CD4-positive, alpha-beta T cell treated with Interleukin-17A for 4 hours (primary cell): ENCODE measurements at regions not wholly inside any gene's neighbourhood (a gene's known extent, or its start where the extent isn't known, plus 50 kb on each side); places are given as distances from the start of the nearest gene placed in this dataset.
"Not testable (repeated sequence)": the region's sequence is repeated elsewhere in the genome, so short reads cannot be mapped to it uniquely, and the experiment has no call there.

Experiments
- DNase-seq: peaks from one replicate; pipeline ENCODE4 v3.0.0-alpha.2; 2020; ENCODE audit warnings: mixed read lengths

GRCh38 chr4:118505491-118505890 lies 152.7 kb upstream of the PRSS12 start:
- DNase-seq = not testable (repeated sequence)

DNA sequence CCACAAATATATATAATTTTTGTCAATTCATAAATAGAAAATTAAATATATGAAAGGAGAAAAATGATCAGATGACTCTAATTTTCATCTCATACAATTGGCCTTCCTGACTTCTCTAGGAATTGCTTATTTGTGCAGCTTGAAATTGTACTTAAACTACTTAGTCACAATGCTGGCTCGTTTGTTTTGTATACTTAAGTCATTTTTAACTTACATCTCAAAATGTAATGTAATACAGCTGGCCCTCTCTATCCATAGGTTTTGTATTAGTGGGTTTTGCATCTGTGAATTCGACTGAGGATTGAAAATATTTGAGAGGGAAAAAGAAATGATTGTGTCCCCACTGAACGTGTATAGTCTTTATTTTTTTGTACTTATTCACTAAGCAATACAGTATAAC lies 160.1 kb upstream of the PRSS12 start:
- DNase-seq = not testable (repeated sequence)

- DNase-seq = not testable (repeated sequence)
Observed at GRCh38 chr4:118514332-118514731, 161.5 kb upstream of the PRSS12 start.

DNA sequence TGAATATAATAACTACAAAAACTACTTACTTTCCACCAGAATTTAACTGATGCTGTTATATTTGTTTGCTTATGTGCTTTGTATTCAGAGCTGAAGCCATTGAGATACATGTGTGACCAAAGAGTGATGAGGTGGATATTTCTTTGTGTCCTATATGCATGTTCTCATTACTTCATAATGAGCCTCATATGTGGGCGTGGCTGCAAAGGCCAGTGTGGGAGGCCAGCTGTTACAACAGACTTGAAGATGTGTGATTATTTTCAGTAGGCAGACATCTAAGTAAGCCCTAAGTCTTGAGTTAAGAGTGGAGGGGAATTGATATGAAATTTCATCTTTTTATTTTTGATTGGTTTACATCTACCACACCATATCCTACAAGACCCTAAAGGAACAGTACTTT lies 163.3 kb upstream of the PRSS12 start:
- DNase-seq = not testable (repeated sequence)

- DNase-seq = not testable (repeated sequence)
Observed at GRCh38 chr4:118530107-118530506, 155.1 kb upstream of the METTL14 start.

- DNase-seq = not testable (repeated sequence)
Observed at GRCh38 chr4:118531947-118532346, 153.2 kb upstream of the METTL14 start.

DNA sequence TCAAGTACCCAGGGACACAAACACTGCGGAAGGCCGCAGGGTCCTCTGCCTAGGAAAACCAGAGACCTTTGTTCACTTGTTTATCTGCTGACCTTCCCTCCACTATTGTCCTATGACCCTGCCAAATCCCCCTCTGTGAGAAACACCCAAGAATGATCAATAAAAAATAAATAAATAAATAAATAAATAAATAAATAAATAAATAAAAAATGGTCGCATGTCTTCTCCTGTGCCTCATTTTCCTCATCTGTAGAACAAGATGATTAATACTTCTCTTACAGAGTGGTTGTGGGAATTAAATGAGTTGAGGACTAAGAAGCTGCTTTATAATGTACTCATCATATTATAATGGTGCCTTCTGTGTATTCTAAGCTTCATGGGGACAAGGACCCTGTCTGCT lies 149.4 kb upstream of the METTL14 start:
- not testable (repeated sequence) for DNase-seq

DNA sequence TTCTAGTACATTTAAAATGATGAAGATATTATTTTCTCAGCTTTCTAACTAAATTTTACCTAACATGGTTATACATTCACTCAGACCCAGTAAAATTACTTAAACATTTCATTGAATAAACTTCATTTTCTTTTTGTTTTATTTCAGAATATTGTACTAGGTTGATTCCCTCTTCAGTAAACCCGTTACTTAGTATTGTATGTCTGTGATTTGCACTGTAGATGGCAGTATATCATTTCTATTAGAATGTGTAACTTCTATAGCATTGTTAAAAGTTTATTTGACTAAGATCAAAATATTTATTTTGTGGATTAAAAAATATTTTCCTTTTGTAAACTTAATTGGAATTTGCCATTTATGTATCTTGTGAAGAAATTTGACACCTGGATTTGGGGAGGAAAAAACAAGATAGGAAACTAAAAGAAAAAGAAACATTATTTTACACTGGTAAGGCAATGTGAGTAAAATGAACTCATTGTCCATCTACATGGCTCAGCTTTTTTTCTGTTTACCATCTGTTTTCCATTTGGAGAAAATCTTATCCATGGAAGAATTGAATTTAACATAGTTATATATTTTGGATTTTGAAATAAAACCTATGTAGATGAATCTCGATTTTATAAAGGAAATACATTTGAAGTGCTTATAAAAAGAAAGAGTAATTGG lies 145.6 kb upstream of the METTL14 start:
- not testable (repeated sequence) for DNase-seq

- not testable (repeated sequence) for DNase-seq
Observed at GRCh38 chr4:118556576-118556975, 128.6 kb upstream of the METTL14 start.

DNA sequence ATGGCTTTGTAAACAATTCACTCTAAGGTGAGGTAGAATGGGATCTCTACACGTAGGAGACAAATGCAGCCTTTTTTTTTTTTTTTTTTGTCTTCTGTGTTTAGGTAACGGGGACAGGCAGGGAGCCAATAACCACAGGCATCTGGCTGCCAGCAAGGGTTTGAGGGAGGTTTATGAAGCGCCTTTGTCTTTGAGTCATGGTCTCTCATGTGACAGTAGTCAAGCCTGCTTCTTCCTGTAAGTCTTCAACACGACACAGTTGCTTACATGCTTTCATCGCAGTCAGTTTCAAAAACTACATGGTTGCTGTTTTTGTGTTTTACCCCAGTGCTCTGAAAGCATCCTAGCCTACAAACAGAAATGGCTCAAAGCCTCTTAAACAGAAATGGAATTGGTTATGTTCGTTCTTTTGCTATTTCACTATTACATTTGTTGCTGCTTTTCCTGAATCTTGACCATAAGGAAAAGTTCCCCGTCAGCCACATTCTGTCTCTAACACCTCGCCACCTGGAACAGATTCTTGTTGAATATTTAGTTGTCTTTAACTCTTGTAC lies 127.8 kb upstream of the METTL14 start:
- no peak for DNase-seq

- DNase-seq = not testable (repeated sequence)
Observed at GRCh38 chr4:118558188-118558587, 127.0 kb upstream of the METTL14 start.

GRCh38 chr4:118561559-118561958 lies 123.6 kb upstream of the METTL14 start:
- DNase-seq = not testable (repeated sequence)

- DNase-seq = not testable (repeated sequence)
Observed at GRCh38 chr4:118566003-118566513, 119.1 kb upstream of the METTL14 start.

- not testable (repeated sequence) for DNase-seq
Observed at GRCh38 chr4:118572991-118573390, 112.2 kb upstream of the METTL14 start.

DNA sequence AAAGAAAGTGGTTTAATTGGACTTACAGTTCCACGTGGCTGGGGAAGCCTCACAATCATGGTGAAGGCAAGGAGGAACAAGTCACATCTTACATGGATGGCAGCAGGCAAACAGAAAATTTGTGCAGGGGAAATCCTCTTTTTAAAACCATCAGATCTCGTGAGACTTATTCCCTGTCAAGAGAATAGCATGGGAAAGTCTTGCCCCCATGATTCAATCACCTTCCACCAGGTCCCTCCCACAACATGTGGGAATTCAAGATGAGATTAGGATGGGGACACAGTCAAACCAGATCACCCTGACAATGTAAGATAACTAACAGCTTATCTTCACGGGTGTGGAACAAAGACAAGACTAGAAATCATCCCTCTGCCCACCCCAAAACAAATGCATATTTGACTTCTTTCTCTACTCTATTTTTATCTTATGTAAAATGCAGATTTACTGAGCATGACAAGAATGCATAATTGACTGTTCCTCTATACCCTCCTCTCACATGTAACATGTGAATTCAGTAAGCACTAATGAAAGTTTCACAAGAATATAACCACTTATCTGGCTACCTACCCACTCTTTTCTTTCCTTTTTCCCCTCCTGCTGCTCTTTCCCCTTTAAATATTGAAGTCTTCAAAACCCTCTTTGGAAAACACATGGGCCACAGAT lies 110.8 kb upstream of the METTL14 start:
- DNase-seq = not testable (repeated sequence)

DNA sequence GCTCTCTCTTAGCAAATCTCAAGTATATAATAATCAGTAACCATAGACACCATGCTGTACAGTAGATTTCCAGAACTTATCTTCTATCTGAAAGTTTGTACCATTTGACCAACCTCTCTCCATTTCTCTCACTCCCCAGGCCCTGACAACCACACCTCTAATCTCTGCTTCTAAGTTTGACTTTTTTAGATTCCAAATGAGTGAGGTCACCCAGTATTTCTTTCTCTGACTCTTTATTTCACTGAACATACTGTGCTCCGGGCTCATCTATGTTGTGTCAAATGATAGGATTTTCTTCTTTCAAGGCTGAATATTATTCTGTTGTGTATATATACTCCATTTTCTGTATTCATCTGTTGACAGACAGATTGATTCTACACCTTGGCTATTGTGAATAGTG lies 110.1 kb upstream of the METTL14 start:
- not testable (repeated sequence) for DNase-seq

GRCh38 chr4:118575726-118576125 lies 109.5 kb upstream of the METTL14 start:
- not testable (repeated sequence) for DNase-seq

GRCh38 chr4:118576709-118577219 lies 108.4 kb upstream of the METTL14 start:
- not testable (repeated sequence) for DNase-seq

DNA sequence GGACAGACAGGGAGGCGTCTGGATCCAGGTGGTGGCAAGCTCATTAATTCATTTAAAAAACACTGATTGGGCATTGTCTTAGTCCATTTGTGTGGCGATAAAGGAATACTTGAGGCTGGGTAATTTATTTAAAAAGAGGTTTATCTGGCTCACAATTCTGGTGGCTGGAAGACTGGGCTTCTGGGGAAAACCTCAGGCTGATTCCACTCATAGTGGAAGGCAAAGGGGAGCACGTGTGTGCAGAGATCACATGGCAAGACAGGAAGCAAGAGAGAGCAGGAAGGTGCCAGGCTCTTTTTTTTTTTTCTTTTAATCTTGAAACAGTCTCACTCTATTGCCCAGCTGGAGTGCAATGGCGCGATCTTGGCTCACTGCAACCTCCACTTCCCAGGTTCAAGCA lies 100.2 kb upstream of the METTL14 start:
- no peak for DNase-seq

DNA sequence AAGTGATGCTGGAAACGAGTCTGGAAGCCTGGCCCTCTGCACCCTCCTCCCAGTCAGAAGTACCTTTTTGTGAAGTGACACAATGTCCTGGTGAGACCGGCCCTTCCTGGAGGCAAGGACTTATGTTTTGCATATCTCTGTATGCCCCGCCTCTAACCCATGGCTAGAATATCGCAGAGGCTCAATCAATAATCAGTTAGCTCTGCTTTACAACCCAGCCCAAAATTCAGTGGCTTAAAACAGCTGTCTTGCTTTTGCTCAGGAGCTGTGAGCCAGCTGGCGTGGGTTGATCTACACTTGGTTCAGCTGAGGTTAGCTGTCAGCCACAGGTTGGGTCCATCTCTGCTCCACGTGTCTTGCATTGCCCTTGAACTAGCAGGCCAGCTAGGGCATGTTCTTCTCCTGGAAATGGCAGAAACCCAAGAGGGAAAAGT lies 98.8 kb upstream of the METTL14 start:
- DNase-seq = no peak

DNA sequence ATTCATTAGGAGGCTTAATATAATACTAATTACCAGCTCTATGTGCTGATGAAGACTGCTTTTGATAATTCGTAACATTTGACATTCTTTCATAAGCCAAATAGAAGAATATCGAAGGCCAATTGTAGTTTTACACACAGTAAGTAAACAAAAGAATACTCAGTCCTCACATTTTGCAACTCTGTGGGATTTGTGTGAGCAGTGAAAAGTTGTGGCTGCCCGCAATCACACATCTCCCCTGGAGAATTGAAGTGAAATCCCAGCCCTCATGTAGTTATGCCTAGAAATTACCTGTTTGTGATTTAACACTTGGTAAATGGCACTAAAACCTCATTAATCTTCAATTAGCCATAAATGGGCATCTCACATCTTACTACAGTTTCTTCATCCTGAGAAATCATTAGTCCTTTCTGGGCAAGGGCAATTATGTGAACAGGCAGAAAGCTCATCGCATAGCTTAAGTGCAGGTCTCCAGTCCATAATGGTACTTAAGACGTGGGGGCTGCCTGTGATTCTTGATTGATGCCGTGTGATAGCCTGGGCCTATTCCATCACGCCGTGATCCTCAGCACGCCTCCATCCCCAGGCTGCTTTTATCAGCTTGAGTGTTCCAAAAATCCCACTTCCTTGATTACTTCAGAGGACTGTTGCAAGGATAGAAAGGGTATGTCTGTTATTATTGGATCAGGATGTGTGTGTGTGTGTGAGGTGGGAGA lies 97.9 kb upstream of the METTL14 start:
- DNase-seq = no peak

DNA sequence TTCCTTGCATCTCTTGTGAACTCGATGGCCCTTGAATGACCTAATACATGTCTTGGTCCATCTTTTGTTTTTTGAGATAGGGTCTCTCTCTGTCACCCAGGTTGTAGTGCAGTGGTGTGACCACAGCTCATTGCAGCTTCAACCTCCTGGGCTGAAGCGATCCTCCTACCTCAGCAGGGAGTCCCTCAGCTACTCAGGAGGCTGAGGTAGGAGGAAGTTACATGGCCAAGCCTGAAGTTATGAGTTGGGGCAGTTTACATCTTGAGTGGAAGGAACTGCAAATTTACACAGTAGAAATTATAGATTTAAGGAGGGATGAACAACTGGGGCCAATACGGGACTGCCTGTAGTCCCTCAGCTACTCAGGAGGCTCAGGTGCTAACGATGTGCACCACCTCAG lies 97.2 kb upstream of the METTL14 start:
- DNase-seq = no peak

GRCh38 chr4:118589471-118590055 lies 95.6 kb upstream of the METTL14 start:
- no peak for DNase-seq
